Calu3 (cell line): ENCODE measurements at regions not wholly inside any gene's neighbourhood (a gene's known extent, or its start where the extent isn't known, plus 50 kb on each side); places are given as distances from the start of the nearest gene placed in this dataset.

Experiments used
- BruUV-seq: library from RNA; stranded (reverse); fragments of 400-500 nt; replicated peaks from 2 replicates; lab custom pipeline; 2021; lab: Mats Ljungman, UMichigan
- CTCF ChIA-PET: fragments of 300-600 bp; sonication (Branson Sonifier 250); formaldehyde crosslinking; loops from one replicate; lab custom pipeline; 2022; ENCODE audit warnings: antibody characterized with exemption; lab: Charles Lee
- DNase-seq: peaks from one replicate; pipeline ENCODE4 v3.0.0; 2022
- H3K27ac Mint-ChIP-seq: one replicate; pipeline ENCODE4 v1.8.0; 2022; ENCODE audit warnings: mixed read lengths; ENCODE audit not compliant: unreplicated experiment
- H3K27me3 Mint-ChIP-seq: one replicate; pipeline ENCODE4 v1.8.0; 2022; ENCODE audit warnings: mixed read lengths; ENCODE audit not compliant: unreplicated experiment
- H3K36me3 Mint-ChIP-seq: one replicate; pipeline ENCODE4 v1.8.0; 2022; ENCODE audit warnings: mild to moderate bottlenecking, moderate library complexity, mixed read lengths; ENCODE audit not compliant: insufficient read depth, unreplicated experiment
- H3K4me1 Mint-ChIP-seq: one replicate; pipeline ENCODE4 v1.8.0; 2022; ENCODE audit warnings: mild to moderate bottlenecking, low read depth, mixed read lengths; ENCODE audit not compliant: unreplicated experiment
- H3K4me3 Mint-ChIP-seq: one replicate; pipeline ENCODE4 v1.8.0; 2022; ENCODE audit warnings: mild to moderate bottlenecking, low read depth, moderate library complexity, mixed read lengths; ENCODE audit not compliant: unreplicated experiment
- H3K9me3 Mint-ChIP-seq: one replicate; pipeline ENCODE4 v1.8.0; 2022; ENCODE audit warnings: low read depth, mixed read lengths; ENCODE audit not compliant: unreplicated experiment
- intact Hi-C: fragments of 100-400 bp; cut with micrococcal nuclease; formaldehyde crosslinking; loops from one replicate; pipeline ENCODE4 v1.10.0; 2022; ENCODE audit not compliant: unreplicated experiment
- TF ChIP-seq, protein P1 (sequence below): fragments of 200-600 bp; IDR thresholded peaks from one replicate; pipeline ENCODE4 v1.8.0; 2022; ENCODE audit warnings: antibody characterized with exemption; ENCODE audit not compliant: unreplicated experiment

DNA sequence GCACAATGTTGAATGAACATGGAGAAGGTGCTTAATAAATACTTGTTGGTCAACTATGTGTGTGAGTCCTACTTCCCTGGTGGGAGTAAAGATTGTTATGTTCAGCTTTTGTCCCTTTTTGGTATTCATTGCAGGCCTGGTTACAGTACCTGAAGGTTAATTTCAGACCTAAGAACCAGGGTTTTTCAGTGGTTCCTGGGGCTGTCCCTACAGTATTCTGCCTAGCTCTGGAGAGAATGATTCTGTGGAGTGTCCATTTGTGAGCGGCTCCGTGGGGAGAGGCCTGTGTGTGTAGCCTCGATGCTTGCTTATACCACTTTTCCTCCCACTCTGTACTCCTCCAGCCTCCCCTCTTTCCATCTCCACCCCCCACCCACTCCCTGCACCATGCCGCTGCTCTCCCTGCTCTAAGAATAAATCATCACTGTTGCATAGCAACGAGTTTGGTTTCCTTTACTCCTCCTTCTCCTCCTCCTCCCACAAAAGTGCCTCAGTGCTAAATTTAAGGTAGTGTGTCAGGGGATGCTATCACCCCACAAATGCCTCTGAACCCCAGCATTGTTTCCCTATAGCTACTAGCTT, 150.6 kb upstream of the ROPN1 start:
- Mint-ChIP-seq H3K4me1 (peaks cover under 1% of the 10 kb centered on the region), H3K4me3 (no peak overlapping the region), H3K27me3 (peaks cover 31% of the 10 kb centered on the region), H3K27ac (no peak overlapping the region), H3K9me3 (no peaks in the 10 kb centered on the region), H3K36me3 (no peaks in the 10 kb centered on the region)
- BruUV-seq = no TSS peak
- CTCF ChIA-PET = no interaction called here
- no peak for DNase-seq
- TF ChIP-seq, protein P1, sequence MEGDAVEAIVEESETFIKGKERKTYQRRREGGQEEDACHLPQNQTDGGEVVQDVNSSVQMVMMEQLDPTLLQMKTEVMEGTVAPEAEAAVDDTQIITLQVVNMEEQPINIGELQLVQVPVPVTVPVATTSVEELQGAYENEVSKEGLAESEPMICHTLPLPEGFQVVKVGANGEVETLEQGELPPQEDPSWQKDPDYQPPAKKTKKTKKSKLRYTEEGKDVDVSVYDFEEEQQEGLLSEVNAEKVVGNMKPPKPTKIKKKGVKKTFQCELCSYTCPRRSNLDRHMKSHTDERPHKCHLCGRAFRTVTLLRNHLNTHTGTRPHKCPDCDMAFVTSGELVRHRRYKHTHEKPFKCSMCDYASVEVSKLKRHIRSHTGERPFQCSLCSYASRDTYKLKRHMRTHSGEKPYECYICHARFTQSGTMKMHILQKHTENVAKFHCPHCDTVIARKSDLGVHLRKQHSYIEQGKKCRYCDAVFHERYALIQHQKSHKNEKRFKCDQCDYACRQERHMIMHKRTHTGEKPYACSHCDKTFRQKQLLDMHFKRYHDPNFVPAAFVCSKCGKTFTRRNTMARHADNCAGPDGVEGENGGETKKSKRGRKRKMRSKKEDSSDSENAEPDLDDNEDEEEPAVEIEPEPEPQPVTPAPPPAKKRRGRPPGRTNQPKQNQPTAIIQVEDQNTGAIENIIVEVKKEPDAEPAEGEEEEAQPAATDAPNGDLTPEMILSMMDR = no peak
- intact Hi-C loops = no loop called here

DNA sequence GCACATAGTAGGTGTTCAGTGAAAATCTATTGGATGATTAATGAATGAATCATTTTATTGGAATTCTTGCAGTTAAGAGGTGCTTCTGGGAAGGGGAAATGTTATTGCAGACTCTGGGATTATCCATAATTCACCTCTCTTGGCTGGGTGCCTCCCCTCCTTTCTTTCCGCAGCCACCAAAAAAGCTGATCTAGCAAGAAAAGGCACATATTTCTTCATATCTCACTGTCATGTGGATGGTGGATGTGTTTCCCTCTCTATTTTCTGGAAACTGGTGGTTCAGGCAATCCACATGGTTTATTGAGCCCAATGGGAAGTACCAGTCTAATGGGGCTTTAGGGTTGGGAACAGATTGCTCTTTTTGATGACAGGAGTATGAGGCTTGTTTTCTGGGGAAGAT, 151.1 kb upstream of the ROPN1 start:
- TF ChIP-seq, protein P1 = no peak
- Mint-ChIP-seq H3K27me3 (peaks cover 37% of the 10 kb centered on the region), H3K9me3 (no peaks in the 10 kb centered on the region), H3K27ac (no peak overlapping the region), H3K4me3 (no peak overlapping the region), H3K4me1 (no peaks in the 10 kb centered on the region), H3K36me3 (no peaks in the 10 kb centered on the region)
- no peak for DNase-seq
- no TSS peak for BruUV-seq
- intact Hi-C loops = no loop called here
- CTCF ChIA-PET = no interaction called here

DNA sequence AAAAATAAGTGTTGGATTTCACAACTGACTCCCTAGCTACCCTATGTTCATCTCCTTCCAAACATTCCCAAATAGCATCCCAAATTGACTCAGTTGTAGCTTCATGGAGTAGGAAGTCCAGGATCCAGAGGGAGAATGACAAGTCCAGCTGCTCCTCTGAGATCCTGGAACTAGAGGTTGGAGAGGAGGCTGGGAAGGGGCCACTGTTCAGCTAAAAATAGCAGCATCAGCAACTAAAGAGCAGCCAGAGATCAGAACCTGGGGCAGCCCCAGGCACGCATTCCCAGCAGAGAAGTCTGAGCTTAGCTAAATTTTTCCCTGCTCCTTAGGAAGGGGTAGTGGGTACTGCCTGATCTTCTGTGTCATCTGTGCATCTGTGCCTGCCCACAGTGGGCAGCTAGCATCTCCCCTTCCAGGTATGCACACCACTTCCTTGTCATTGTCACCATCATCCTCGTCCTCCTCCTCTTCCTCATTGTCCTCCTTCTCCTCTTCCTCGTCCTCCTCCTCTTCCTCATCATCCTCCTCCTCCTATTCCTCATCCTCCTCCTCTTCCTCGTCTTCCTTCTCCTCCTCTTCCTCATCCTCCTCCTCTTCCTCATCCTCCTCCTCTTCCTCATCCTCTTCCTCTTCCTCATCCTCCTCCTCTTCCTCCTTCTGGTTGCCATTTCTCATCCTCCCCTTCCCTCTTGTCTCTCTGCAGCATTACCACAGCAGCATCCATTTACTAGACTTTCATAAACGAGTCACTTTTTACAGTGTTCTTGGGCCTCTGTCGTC, 152.3 kb upstream of the ROPN1 start:
- intact Hi-C loops = no loop called here
- TF ChIP-seq, protein P1 = no peak
- no TSS peak for BruUV-seq
- Mint-ChIP-seq H3K4me3 (no peak overlapping the region), H3K36me3 (no peaks in the 10 kb centered on the region), H3K27ac (no peak overlapping the region), H3K4me1 (no peaks in the 10 kb centered on the region), H3K27me3 (peaks cover 41% of the 10 kb centered on the region), H3K9me3 (no peaks in the 10 kb centered on the region)
- CTCF ChIA-PET = no interaction called here
- no peak for DNase-seq

DNA sequence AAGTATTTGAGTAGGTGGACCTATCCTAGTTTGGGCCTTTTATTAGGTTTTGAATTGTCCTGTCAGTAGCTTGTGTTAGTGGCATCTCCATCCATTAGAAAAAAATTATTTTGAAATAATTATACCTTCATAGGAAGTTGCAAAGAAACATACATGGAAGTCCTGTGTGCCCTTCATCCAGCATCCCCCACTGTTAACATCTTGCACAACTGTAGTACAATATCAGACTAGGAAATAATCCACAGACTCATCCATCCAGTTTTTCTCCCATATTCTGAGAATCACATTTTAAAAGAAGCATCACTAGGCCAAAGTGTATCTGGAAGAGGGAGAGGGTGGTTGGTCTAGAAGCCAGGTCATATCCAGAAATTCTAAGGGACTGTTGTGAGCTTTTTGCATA, 155.5 kb upstream of the ROPN1 start:
- H3K27me3 Mint-ChIP-seq = peaks cover 48% of the 10 kb centered on the region
- no peak for DNase-seq
- BruUV-seq = no TSS peak
- CTCF ChIA-PET = interaction anchor here (0.6 kb wide), 1 partner anchor 35 kb away, joined by 3 read pairs; no protein-coding TSS in a partner anchor
- TF ChIP-seq, protein P1 = no peak
- no peaks in the 10 kb centered on the region for H3K4me1 Mint-ChIP-seq
- H3K27ac Mint-ChIP-seq = no peak overlapping the region
- no peak overlapping the region for H3K4me3 Mint-ChIP-seq
- intact Hi-C loops = no loop called here
- no peaks in the 10 kb centered on the region for H3K9me3 Mint-ChIP-seq
- H3K36me3 Mint-ChIP-seq = no peaks in the 10 kb centered on the region
